GM21528 (cell line): ENCODE measurements at regions not wholly inside any gene's neighbourhood (a gene's known extent, or its start where the extent isn't known, plus 50 kb on each side); places are given as distances from the start of the nearest gene placed in this dataset.
"Not testable (repeated sequence)": the region's sequence is repeated elsewhere in the genome, so short reads cannot be mapped to it uniquely, and the experiment has no call there.

ENCODE experiments used
- ATAC-seq: cut with Tn5 transposase; IDR thresholded peaks from one replicate; pipeline ENCODE4 v1.9.1; 2021; ENCODE audit warnings: mild to moderate bottlenecking, moderate library complexity; ENCODE audit not compliant: unreplicated experiment, low FRiP score

DNA sequence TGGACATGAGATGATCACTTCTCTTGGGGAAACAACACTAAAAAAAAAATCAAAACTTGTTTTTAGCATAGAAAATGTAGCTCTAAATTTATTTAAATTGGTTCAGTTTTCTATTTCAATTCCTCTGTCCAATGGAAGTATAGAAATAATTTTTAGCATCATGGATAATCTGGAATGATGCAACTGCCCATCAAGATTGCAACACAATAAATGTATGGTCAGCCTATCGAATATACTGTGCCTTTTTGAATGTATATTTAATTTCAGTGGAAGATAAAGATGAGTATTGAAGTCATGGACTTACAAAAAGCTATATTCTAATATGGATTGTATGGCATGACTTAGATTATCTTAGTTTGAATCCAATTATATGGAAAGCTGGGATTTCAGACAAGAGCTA is 906.7 kb downstream of the IGSF11 start:
- no peak for ATAC-seq

- no peak for ATAC-seq
Observed at GRCh38 chr3:118128886-118129285, 905.8 kb downstream of the IGSF11 start.

- ATAC-seq: no peak
Observed at GRCh38 chr3:118137778-118138177, 896.9 kb downstream of the IGSF11 start.

- ATAC-seq: no peak
Observed at GRCh38 chr3:118144919-118145318, 889.7 kb downstream of the IGSF11 start.

GRCh38 chr3:118146658-118147375 is 887.8 kb downstream of the IGSF11 start:
- ATAC-seq: no peak

DNA sequence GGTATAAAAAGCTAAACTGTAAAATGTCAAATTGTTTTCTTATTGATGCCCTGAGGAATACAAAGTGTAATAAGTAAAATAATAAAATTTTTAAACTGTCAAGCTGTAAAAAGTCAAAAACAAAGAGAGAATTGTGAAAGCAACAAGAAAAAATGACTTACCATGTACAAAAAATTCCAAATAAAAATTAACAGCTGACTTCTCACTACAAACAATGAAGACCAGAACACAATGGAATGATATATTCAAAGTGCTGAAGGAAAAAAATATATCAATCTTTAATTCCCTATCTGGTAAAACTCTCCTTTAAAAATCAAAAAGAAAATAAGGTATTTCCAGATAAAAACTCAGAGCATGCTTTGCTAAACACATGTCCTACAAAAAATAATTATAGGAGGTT is 883.5 kb downstream of the IGSF11 start:
- ATAC-seq: no peak

GRCh38 chr3:118162627-118163588 is 871.7 kb downstream of the IGSF11 start:
- not testable (repeated sequence) for ATAC-seq

DNA sequence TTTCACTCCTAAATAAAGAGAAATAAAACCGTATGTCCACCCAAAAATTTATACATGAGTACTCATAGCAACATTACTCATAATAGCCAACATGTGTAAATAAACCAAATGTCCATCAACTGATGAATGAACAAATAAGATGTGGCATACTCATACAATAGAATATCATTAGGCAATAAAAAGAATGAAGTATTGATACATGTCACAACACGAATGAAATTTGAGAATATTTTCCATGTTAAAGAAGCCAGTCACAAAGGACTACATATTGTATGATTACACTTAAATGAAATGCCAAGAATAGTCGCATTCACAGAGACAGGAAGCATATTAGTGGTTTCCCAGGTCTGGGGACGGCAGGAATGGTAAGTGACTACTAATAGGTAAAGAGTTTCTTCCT is 869.2 kb downstream of the IGSF11 start:
- ATAC-seq: no peak

DNA sequence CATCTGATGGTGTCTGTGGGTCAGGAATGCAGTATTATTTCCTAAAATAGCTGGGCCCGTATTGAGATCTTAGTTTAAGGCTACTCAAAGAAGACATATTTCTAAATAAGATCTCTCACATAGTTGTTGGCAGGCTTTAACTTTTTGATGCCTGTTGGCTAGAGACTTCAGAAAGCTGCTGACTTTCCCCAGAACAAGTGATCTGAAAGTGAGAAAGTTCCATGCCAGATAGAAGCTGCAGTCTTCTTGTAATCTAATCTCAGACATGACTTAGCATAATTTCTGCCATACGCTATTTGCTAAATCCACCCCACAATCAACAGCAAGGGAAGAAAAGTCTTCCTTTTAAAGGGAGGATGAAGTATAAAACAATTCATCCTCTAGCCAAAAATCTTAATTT is 867.1 kb downstream of the IGSF11 start:
- no peak for ATAC-seq

- ATAC-seq: no peak
Observed at GRCh38 chr3:118168175-118168574, 866.5 kb downstream of the IGSF11 start.

GRCh38 chr3:118171236-118171852 is 863.3 kb downstream of the IGSF11 start:
- ATAC-seq: no peak

DNA sequence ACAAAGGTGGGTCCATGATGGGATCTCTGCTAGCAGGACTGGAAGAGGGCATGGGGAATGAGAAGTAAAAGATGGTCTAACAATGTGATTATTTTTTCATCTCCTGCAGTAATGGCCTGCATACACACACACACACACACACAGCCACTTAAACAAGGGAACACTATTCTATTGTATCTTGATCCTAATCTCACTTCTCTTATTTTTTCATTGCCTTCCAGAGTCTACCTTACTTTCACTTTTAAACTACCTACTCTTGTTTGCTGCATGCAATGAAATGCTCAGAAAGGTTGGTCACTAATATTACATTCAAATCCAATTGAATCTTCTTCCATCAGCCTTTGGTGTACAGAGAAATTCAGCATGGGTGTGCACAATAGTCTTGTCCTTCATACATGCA is 853.8 kb downstream of the IGSF11 start:
- no peak for ATAC-seq

DNA sequence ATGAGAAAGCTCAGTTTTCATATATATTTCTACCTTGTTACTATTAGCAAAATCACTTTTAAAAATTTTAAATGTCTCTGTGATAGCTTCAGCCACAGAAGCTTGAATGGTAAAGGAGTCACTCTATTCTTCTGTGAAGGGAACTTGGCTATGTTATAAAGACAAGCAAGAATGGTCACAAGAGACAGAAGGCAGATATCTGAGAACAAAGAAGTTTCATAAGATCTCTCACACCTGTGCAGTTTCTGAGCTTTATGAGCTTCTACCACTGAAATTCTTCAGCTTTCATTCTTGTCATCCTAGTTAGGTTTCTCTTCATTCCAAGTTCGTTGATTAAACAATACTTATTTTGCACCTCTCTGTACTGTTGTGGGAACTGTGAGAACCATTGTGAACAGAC is 853.4 kb downstream of the IGSF11 start:
- ATAC-seq: no peak

DNA sequence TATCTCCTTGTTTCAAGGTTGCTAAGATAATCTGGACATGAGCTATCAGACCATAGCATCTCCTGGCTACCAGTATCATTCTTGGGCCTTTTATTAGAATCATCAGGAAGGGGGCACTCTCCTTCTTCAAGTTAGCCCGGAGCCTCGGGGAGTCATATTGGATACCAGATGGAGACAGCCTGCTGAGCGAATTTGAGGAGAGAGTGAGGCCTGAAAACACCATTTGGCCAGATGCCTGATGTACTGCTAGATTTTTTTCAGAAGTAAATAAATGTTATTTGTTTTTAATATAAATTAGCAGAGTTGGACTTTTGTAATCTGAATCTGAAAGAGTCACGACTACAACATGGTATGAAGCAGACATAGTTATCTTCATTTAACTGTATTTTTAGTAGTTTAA is 848.6 kb downstream of the IGSF11 start:
- no peak for ATAC-seq

- no peak for ATAC-seq
Observed at GRCh38 chr3:118187221-118187620, 847.4 kb downstream of the IGSF11 start.

GRCh38 chr3:118196183-118196582 is 838.5 kb downstream of the IGSF11 start:
- no peak for ATAC-seq

- no peak for ATAC-seq
Observed at GRCh38 chr3:118199044-118199443, 835.6 kb downstream of the IGSF11 start.

- no peak for ATAC-seq
Observed at GRCh38 chr3:118204052-118204656, 830.5 kb downstream of the IGSF11 start.

- no peak for ATAC-seq
Observed at GRCh38 chr3:118207271-118207670, 827.4 kb downstream of the IGSF11 start.

GRCh38 chr3:118208642-118209041 is 826.0 kb downstream of the IGSF11 start:
- ATAC-seq: no peak

- ATAC-seq: no peak
Observed at GRCh38 chr3:118213892-118214291, 820.8 kb downstream of the IGSF11 start.
